IMR-90 (cell line): ENCODE measurements at regions not wholly inside any gene's neighbourhood (a gene's known extent, or its start where the extent isn't known, plus 50 kb on each side); places are given as distances from the start of the nearest gene placed in this dataset.

ENCODE experiments used
- ATAC-seq: fragments of 200-7000 bp; cut with Tn5 transposase; 2 replicates; pipeline ENCODE4 v1.9.1; 2020; ENCODE audit warnings: low read depth, mild to moderate bottlenecking, moderate library complexity
- BruUV-seq: library from RNA; stranded (reverse); fragments of 400-500 nt; replicated peaks from 2 replicates; lab custom pipeline; 2021; lab: Mats Ljungman, UMichigan
- CTCF ChIA-PET: fragments of 300-600 bp; formaldehyde crosslinking; extraction: SDS; loops from one replicate; lab custom pipeline; 2021; ENCODE audit warnings: antibody characterized with exemption; lab: Yijun Ruan, JAX
- POLR2A ChIA-PET: fragments of 300-600 bp; sonication (Branson Sonifier 250); formaldehyde crosslinking; loops from one replicate; lab custom pipeline; 2022; ENCODE audit warnings: antibody characterized with exemption; ENCODE audit not compliant: unreplicated experiment; lab: Charles Lee
- DNase-seq: peaks from one replicate; pipeline ENCODE4 v3.0.0; 2013
- H2AFZ ChIP-seq: replicated peaks from 2 replicates; pipeline ENCODE3; 2013; ENCODE audit warnings: low read length, mild to moderate bottlenecking; ENCODE audit not compliant: poor library complexity
- H2AK5ac ChIP-seq: 2 replicates; pipeline ENCODE4 v1.6.1; 2013; ENCODE audit warnings: low read depth, low read length, inconsistent platforms
- H2AK9ac ChIP-seq: replicated peaks from 2 replicates; pipeline ENCODE3; 2013; ENCODE audit warnings: mild to moderate bottlenecking, low read depth, low read length, moderate library complexity; ENCODE audit not compliant: poor library complexity
- H2BK120ac ChIP-seq: 2 replicates; pipeline ENCODE4 v1.6.1; 2013; ENCODE audit warnings: low read depth, low read length, inconsistent platforms
- H2BK15ac ChIP-seq: 3 replicates; pipeline ENCODE4 v1.6.1; 2013; ENCODE audit warnings: low read depth, low read length, inconsistent platforms
- H2BK20ac ChIP-seq: 2 replicates; pipeline ENCODE4 v1.6.1; 2013; ENCODE audit warnings: low read depth, mild to moderate bottlenecking, inconsistent platforms, low read length, moderate library complexity
- H2BK5ac ChIP-seq: 2 replicates; pipeline ENCODE4 v1.6.1; 2013; ENCODE audit warnings: mild to moderate bottlenecking, low read depth, low read length, inconsistent platforms; ENCODE audit not compliant: poor library complexity, severe bottlenecking
- H3K14ac ChIP-seq: replicated peaks from 2 replicates; pipeline ENCODE4 v1.6.1; 2013; ENCODE audit warnings: low read depth, low read length, inconsistent platforms
- H3K18ac ChIP-seq: 2 replicates; pipeline ENCODE4 v1.6.1; 2013; ENCODE audit warnings: low read depth, low read length, control low read depth
- H3K23ac ChIP-seq: 2 replicates; pipeline ENCODE4 v1.6.1; 2013; ENCODE audit warnings: low read depth, low read length, inconsistent platforms
- H3K27ac ChIP-seq: 2 replicates; pipeline ENCODE4 v1.5.1; 2013; ENCODE audit warnings: mild to moderate bottlenecking, control low read depth, low read length; ENCODE audit not compliant: insufficient read depth
- H3K27me3 ChIP-seq: 2 replicates; pipeline ENCODE4 v1.6.1; 2013; ENCODE audit warnings: low read length; ENCODE audit not compliant: control insufficient read depth, insufficient read depth
- H3K36me3 ChIP-seq: 2 replicates; pipeline ENCODE4 v1.6.1; 2013; ENCODE audit warnings: low read length, mixed read lengths; ENCODE audit not compliant: control insufficient read depth, insufficient read depth
- H3K4ac ChIP-seq: 2 replicates; pipeline ENCODE4 v1.6.1; 2013; ENCODE audit warnings: low read depth, low read length, inconsistent platforms
- H3K4me1 ChIP-seq: 2 replicates; pipeline ENCODE4 v1.6.1; 2013; ENCODE audit warnings: low read length, mixed read lengths; ENCODE audit not compliant: control insufficient read depth, insufficient read depth
- H3K4me2 ChIP-seq: 2 replicates; pipeline ENCODE4 v1.6.1; 2013; ENCODE audit warnings: low read depth, mild to moderate bottlenecking, control low read depth, low read length, moderate library complexity
- H3K4me3 ChIP-seq: 2 replicates; pipeline ENCODE4 v1.5.1; 2013; ENCODE audit warnings: low read depth, mild to moderate bottlenecking, control low read depth, low read length, moderate library complexity; ENCODE audit not compliant: insufficient read depth
- H3K56ac ChIP-seq: 2 replicates; pipeline ENCODE4 v1.6.1; 2013; ENCODE audit warnings: low read length, inconsistent platforms; ENCODE audit not compliant: insufficient read depth; ENCODE audit errors: extremely low read depth
- H3K79me1 ChIP-seq, 2 experiments: 2 replicates each; pipeline ENCODE4 v1.6.1; 2013; ENCODE audit warnings: low read length in 2 of 2, inconsistent platforms in 1 of 2, low read depth in 1 of 2
- H3K9ac ChIP-seq: 2 replicates; pipeline ENCODE4 v1.6.1; 2013; ENCODE audit warnings: low read depth, low read length, control low read depth
- H3K9me1 ChIP-seq: 2 replicates; pipeline ENCODE4 v1.6.1; 2013; ENCODE audit warnings: low read length, inconsistent platforms; ENCODE audit not compliant: insufficient read depth
- H3K9me3 ChIP-seq: 2 replicates; pipeline ENCODE4 v1.6.1; 2013; ENCODE audit warnings: low read length; ENCODE audit not compliant: control insufficient read depth, insufficient read depth
- H4K20me1 ChIP-seq: 2 replicates; pipeline ENCODE4 v1.6.1; 2013; ENCODE audit warnings: low read length, inconsistent platforms; ENCODE audit not compliant: insufficient read depth
- H4K5ac ChIP-seq: 2 replicates; pipeline ENCODE4 v1.6.1; 2013; ENCODE audit warnings: mild to moderate bottlenecking, low read depth, low read length, control low read depth
- H4K8ac ChIP-seq, 2 experiments: 2 replicates each; pipeline ENCODE4 v1.6.1; 2013; ENCODE audit warnings: low read depth in 2 of 2, low read length in 2 of 2, control low read depth in 1 of 2, inconsistent platforms in 1 of 2
- H4K91ac ChIP-seq: 2 replicates; pipeline ENCODE4 v1.6.1; 2013; ENCODE audit warnings: low read depth, low read length, inconsistent platforms; ENCODE audit not compliant: insufficient read depth
- BHLHE40 ChIP-seq: fragments of 150-350 bp; IDR thresholded peaks from 2 replicates; pipeline ENCODE4 v1.6.1; 2016; ENCODE audit warnings: mild to moderate bottlenecking, low read depth, low read length
- CEBPB ChIP-seq: IDR thresholded peaks from 2 replicates; pipeline ENCODE4 v1.6.1; 2012; ENCODE audit warnings: low read depth, low read length, improper control_type of control experiment
- CHD1 ChIP-seq: IDR thresholded peaks from 2 replicates; pipeline ENCODE4 v1.6.1; 2012; ENCODE audit warnings: low read depth, low read length, improper control_type of control experiment
- CTCF ChIP-seq: conservative IDR thresholded peaks from 2 replicates; pipeline ENCODE4 v1.5.1; 2012; ENCODE audit warnings: mild to moderate bottlenecking, low read depth, low read length, improper control_type of control experiment
- ELK1 ChIP-seq: fragments of 150-350 bp; IDR thresholded peaks from 2 replicates; pipeline ENCODE4 v1.6.1; 2016; ENCODE audit warnings: low read depth, mild to moderate bottlenecking, low read length, moderate library complexity, borderline replicate concordance
- FOS ChIP-seq: fragments of 150-350 bp; IDR thresholded peaks from 2 replicates; pipeline ENCODE4 v1.6.1; 2016; ENCODE audit warnings: low read depth, low read length
- MAZ ChIP-seq: IDR thresholded peaks from 2 replicates; pipeline ENCODE4 v1.6.1; 2012; ENCODE audit warnings: low read depth, mild to moderate bottlenecking, low read length, improper control_type of control experiment, moderate library complexity, borderline replicate concordance
- MXI1 ChIP-seq: IDR thresholded peaks from 2 replicates; pipeline ENCODE4 v1.6.1; 2012; ENCODE audit warnings: low read depth, mild to moderate bottlenecking, low read length, moderate library complexity, borderline replicate concordance
- RAD21 ChIP-seq: IDR thresholded peaks from 2 replicates; pipeline ENCODE4 v1.6.1; 2012; ENCODE audit warnings: low read length, improper control_type of control experiment
- RCOR1 ChIP-seq: IDR thresholded peaks from 2 replicates; pipeline ENCODE4 v1.6.1; 2012; ENCODE audit warnings: mild to moderate bottlenecking, low read length, improper control_type of control experiment; ENCODE audit not compliant: insufficient replicate concordance
- SMC3 ChIP-seq: fragments of 150-350 bp; IDR thresholded peaks from 2 replicates; pipeline ENCODE4 v1.6.1; 2016; ENCODE audit warnings: low read depth, mild to moderate bottlenecking, antibody characterized with exemption, low read length, moderate library complexity
- USF2 ChIP-seq: fragments of 150-350 bp; IDR thresholded peaks from 2 replicates; pipeline ENCODE4 v1.6.1; 2017; ENCODE audit warnings: mild to moderate bottlenecking, antibody characterized with exemption, low read length, low read depth
- WGBS, 2 experiments: methylation state at CpG; one replicate each; pipeline versions ENCODE4 v1.1.5 to v1.1.7; 2013; ENCODE audit warnings: missing lambda C conversion rate in 2 of 2; ENCODE audit not compliant: insufficient read length in 1 of 2; ENCODE audit errors: extremely low coverage in 2 of 2; 5-methylcytosine and 5-hydroxymethylcytosine counted together
- dilution Hi-C: fragments of 300-500 bp; cut with HindIII; formaldehyde crosslinking; loops from one replicate; pipeline ENCODE4 v1.14.3; 2018; ENCODE audit warnings: low sequenced_read_pairs; ENCODE audit not compliant: unreplicated experiment
- in situ Hi-C: fragments of 300-500 bp; cut with MboI; formaldehyde crosslinking; loops from 3 replicates; pipeline ENCODE4 v1.14.3; 2019; ENCODE audit warnings: low sequenced_read_pairs, inconsistent platforms, mixed read lengths
- intact Hi-C: fragments of 100-400 bp; cut with micrococcal nuclease; formaldehyde crosslinking; loops from 2 replicates; pipeline ENCODE4 v1.10.0; 2022

GRCh38 chr6:149147938-149148718 is 169.4 kb upstream of the TAB2 start:
- no peak overlapping the region for H2BK20ac ChIP-seq
- WGBS, 2 experiments, result no CpG with 5 or more reads among the region's 9 CpGs
- no peak overlapping the region for H3K56ac ChIP-seq
- DNase-seq (no peak), ATAC-seq (no peak)
- BruUV-seq, result no TSS peak
- H3K9ac ChIP-seq, result no peak overlapping the region
- POLR2A ChIA-PET, result no interaction called here
- H4K20me1 ChIP-seq, result no peaks in the 10 kb centered on the region
- H3K36me3 ChIP-seq, result no peaks in the 10 kb centered on the region
- intact Hi-C loops (no loop called here), dilution Hi-C loops (no loop called here), in situ Hi-C loops (no loop called here)
- no peak overlapping the region for H2AFZ ChIP-seq
- no peak overlapping the region for H2BK120ac ChIP-seq
- CTCF ChIA-PET, result no interaction called here
- no peak overlapping the region for H3K4ac ChIP-seq
- H2AK9ac ChIP-seq, result no peak overlapping the region
- no peak overlapping the region for H2AK5ac ChIP-seq
- H4K8ac ChIP-seq, result no peak overlapping the region
- H2BK15ac ChIP-seq, result no peak overlapping the region
- no peaks in the 10 kb centered on the region for H3K9me1 ChIP-seq
- no peak overlapping the region for H3K4me2 ChIP-seq
- no peak overlapping the region for H3K14ac ChIP-seq
- no peak for TF ChIP-seq RCOR1
- TF ChIP-seq USF2, result no peak
- TF ChIP-seq CHD1, result no peak
- no peak for TF ChIP-seq ELK1
- TF ChIP-seq RAD21, result no peak
- TF ChIP-seq MXI1, result no peak
- no peak for TF ChIP-seq MAZ
- TF ChIP-seq BHLHE40, result no peak
- TF ChIP-seq FOS, result no peak
- TF ChIP-seq CTCF, result no peak
- TF ChIP-seq SMC3, result no peak
- no peak for TF ChIP-seq CEBPB
- no peaks in the 10 kb centered on the region for H3K79me1 ChIP-seq
- no peak overlapping the region for H3K4me3 ChIP-seq
- no peak overlapping the region for H4K5ac ChIP-seq
- H3K23ac ChIP-seq, result no peak overlapping the region
- no peak overlapping the region for H3K18ac ChIP-seq
- peaks cover under 1% of the 10 kb centered on the region; the same call in 1 of the 2 replicates for H3K9me3 ChIP-seq
- H2BK5ac ChIP-seq, result no peak overlapping the region
- H3K27me3 ChIP-seq, result peaks cover 26% of the 10 kb centered on the region
- H3K27ac ChIP-seq, result no peak overlapping the region
- H4K91ac ChIP-seq, result no peak overlapping the region
- H3K4me1 ChIP-seq, result peaks cover 2% of the 10 kb centered on the region; the same call in 1 of the 2 replicates
